CD14-positive monocyte (primary cell): ENCODE measurements at regions not wholly inside any gene's neighbourhood (a gene's known extent, or its start where the extent isn't known, plus 50 kb on each side); places are given as distances from the start of the nearest gene placed in this dataset.

Source experiments
- DNase-seq, 3 donors: peaks; one replicate each; pipeline ENCODE4 v3.0.0-alpha.2; 2011 to 2022
- H2AFZ ChIP-seq: 2 replicates; pipeline ENCODE4 v1.6.0; 2012; ENCODE audit warnings: mild to moderate bottlenecking, low read depth, low read length, inconsistent platforms; ENCODE audit not compliant: insufficient read depth, poor library complexity, severe bottlenecking
- H3K27ac ChIP-seq, 2 donors: 1 replicate in 1 of 2; 2 replicates in 1 of 2; pipeline ENCODE4 v1.5.1; 2012 to 2013; ENCODE audit warnings: low read length in 2 of 2, control low read depth in 1 of 2, inconsistent platforms in 1 of 2, low read depth in 1 of 2, mild to moderate bottlenecking in 1 of 2
- H3K27me3 ChIP-seq, 2 donors: one replicate each; pipeline versions ENCODE4 v1.6.0 to v1.6.1; 2011 to 2013; ENCODE audit warnings: low read length in 2 of 2; ENCODE audit not compliant: control insufficient read depth in 2 of 2, insufficient read depth in 2 of 2
- H3K36me3 ChIP-seq, 2 donors: replicated peaks in 1 of 2; 1 replicate in 1 of 2; 2 replicates in 1 of 2; pipeline versions ENCODE4 v1.5.1 to v1.6.1; 2012 to 2013; ENCODE audit warnings: low read length in 2 of 2, control low read depth in 1 of 2, inconsistent platforms in 1 of 2, mild to moderate bottlenecking in 1 of 2; ENCODE audit not compliant: insufficient read depth in 2 of 2, control insufficient read depth in 1 of 2
- H3K4me1 ChIP-seq, 2 donors: 1 replicate in 1 of 2; 2 replicates in 1 of 2; pipeline versions ENCODE4 v1.5.1 to v1.6.1; 2012 to 2013; ENCODE audit warnings: low read length in 2 of 2, control low read depth in 1 of 2, inconsistent platforms in 1 of 2, mild to moderate bottlenecking in 1 of 2, moderate library complexity in 1 of 2; ENCODE audit not compliant: insufficient read depth in 2 of 2, control insufficient read depth in 1 of 2
- H3K4me2 ChIP-seq: replicated peaks from 2 replicates; pipeline ENCODE3; 2012; ENCODE audit warnings: low read length, moderate library complexity, mild to moderate bottlenecking; ENCODE audit not compliant: poor library complexity, severe bottlenecking; ENCODE audit errors: extremely low read depth
- H3K4me3 ChIP-seq, 3 experiments: fragments of 200-600 bp in 1 of 3; sonication (generic) in 1 of 3; replicated peaks in 1 of 3; 1 replicate in 2 of 3; 2 replicates in 1 of 3; pipeline ENCODE4 v1.5.1; 2011 to 2013; ENCODE audit warnings: low read length in 3 of 3, mild to moderate bottlenecking in 3 of 3, control low read depth in 2 of 3, low read depth in 2 of 3, inconsistent platforms in 1 of 3, moderate library complexity in 1 of 3
- H3K79me2 ChIP-seq: 2 replicates; pipeline ENCODE4 v1.6.0; 2012; ENCODE audit warnings: mild to moderate bottlenecking, control low read depth, inconsistent platforms, low read length, moderate library complexity; ENCODE audit not compliant: insufficient read depth
- H3K9ac ChIP-seq: 2 replicates; pipeline ENCODE4 v1.6.0; 2017; ENCODE audit warnings: low read length, mild to moderate bottlenecking; ENCODE audit not compliant: insufficient read depth, poor library complexity, severe bottlenecking
- H3K9me3 ChIP-seq, 2 donors: replicated peaks in 1 of 2; 1 replicate in 1 of 2; 2 replicates in 1 of 2; pipeline versions ENCODE4 v1.5.1 to v1.6.1; 2012 to 2013; ENCODE audit warnings: low read length in 2 of 2, control low read depth in 1 of 2; ENCODE audit not compliant: control insufficient read depth in 1 of 2, insufficient read depth in 1 of 2
- H4K20me1 ChIP-seq: 2 replicates; pipeline ENCODE4 v1.6.0; 2012; ENCODE audit warnings: mild to moderate bottlenecking, low read length, control low read depth, moderate library complexity; ENCODE audit not compliant: insufficient read depth
- H3K27ac Mint-ChIP-seq, 7 donors: one replicate each; pipeline ENCODE4 v1.8.0; 2020; ENCODE audit warnings: mild to moderate bottlenecking in 7 of 7, mixed read lengths in 7 of 7, moderate library complexity in 6 of 7, inconsistent platforms in 2 of 7
- H3K27me3 Mint-ChIP-seq, 3 donors: one replicate each; pipeline ENCODE4 v1.8.0; 2021 to 2022; ENCODE audit warnings: low read depth in 3 of 3, mild to moderate bottlenecking in 3 of 3, mixed read lengths in 3 of 3, moderate library complexity in 3 of 3, inconsistent platforms in 1 of 3
- H3K36me3 Mint-ChIP-seq, 2 donors: one replicate each; pipeline ENCODE4 v1.8.0; 2020; ENCODE audit warnings: mixed read lengths in 2 of 2, inconsistent platforms in 1 of 2, mild to moderate bottlenecking in 1 of 2
- H3K4me1 Mint-ChIP-seq: one replicate; pipeline ENCODE4 v1.8.0; 2020; ENCODE audit warnings: mild to moderate bottlenecking, mixed read lengths
- H3K4me3 Mint-ChIP-seq, 2 donors: one replicate each; pipeline ENCODE4 v1.8.0; 2020; ENCODE audit warnings: mild to moderate bottlenecking in 2 of 2, mixed read lengths in 2 of 2, moderate library complexity in 1 of 2
- H3K9me3 Mint-ChIP-seq, 7 donors: one replicate each; pipeline ENCODE4 v1.8.0; 2020 to 2022; ENCODE audit warnings: mixed read lengths in 7 of 7, mild to moderate bottlenecking in 6 of 7, moderate library complexity in 6 of 7, inconsistent platforms in 2 of 7
- CTCF ChIP-seq: fragments of 200-600 bp; IDR thresholded peaks from one replicate; pipeline ENCODE4 v1.8.0; 2022; ENCODE audit warnings: antibody characterized with exemption, mild to moderate bottlenecking
- WGBS: methylation state at CpG from one replicate; pipeline ENCODE4 v1.1.5; 2013; ENCODE audit warnings: missing lambda C conversion rate; ENCODE audit not compliant: insufficient coverage; 5-methylcytosine and 5-hydroxymethylcytosine counted together
- intact Hi-C, 2 donors: fragments of 100-400 bp; cut with micrococcal nuclease; formaldehyde crosslinking; loops; one replicate each; pipeline versions ENCODE4 v1.15.0 to v1.15.1; 2023

DNA sequence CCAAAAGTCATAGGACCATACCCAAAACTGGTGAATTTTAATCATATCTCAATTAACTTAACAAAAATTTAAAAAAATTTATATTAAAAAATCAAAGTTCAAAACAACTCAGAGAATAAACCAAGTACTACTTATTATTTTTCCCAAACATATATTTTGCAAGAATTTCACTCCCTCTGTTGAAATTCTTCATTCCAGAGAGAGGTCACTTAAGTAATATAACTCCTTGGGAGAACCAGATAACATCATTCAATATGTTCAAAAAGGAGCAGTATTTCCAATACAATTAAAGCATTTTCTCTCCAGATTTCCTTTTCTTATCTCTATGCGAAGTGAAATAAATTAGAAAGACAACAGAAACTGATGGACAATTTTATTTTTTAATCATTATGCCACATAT, 165.9 kb upstream of the RND3 start:
- WGBS = no CpG with 5 or more reads among the region's 1 CpG
- Mint-ChIP-seq H3K27ac (no peak overlapping the region), H3K4me3 (no peak overlapping the region), H3K4me1 (no peaks in the 10 kb centered on the region), H3K27me3 (peaks cover 0 to 3% (median 0%) of the 10 kb centered on the region in 3 donors), H3K36me3 (no peaks in the 10 kb centered on the region), H3K9me3 (peaks cover 0 to 18% (median 6%) of the 10 kb centered on the region in 7 donors)
- TF ChIP-seq CTCF = no peak
- Histone ChIP-seq H3K36me3 (no peaks in the 10 kb centered on the region), H2AFZ (no peak overlapping the region), H3K4me2 (no peak overlapping the region), H3K27me3 (no peaks in the 10 kb centered on the region), H3K4me1 (no peaks in the 10 kb centered on the region), H3K79me2 (no peaks in the 10 kb centered on the region), H3K9me3 (peaks cover 2 to 6% of the 10 kb centered on the region in 2 donors), H3K27ac (no peak overlapping the region), H4K20me1 (no peaks in the 10 kb centered on the region), H3K9ac (no peak overlapping the region), H3K4me3 (no peak overlapping the region)
- intact Hi-C loops = no loop called here
- DNase-seq = no peak

GRCh38 chr2:150647943-150648342, 160.5 kb upstream of the RND3 start:
- intact Hi-C loops = no loop called here
- no peak overlapping the region for H3K9ac ChIP-seq

More at GRCh38 chr2:150647943-150648342, 160.5 kb upstream of the RND3 start:
- no peak overlapping the region for H2AFZ ChIP-seq
- no peak overlapping the region for H3K4me3 Mint-ChIP-seq
- H3K27me3 Mint-ChIP-seq = no peaks in the 10 kb centered on the region
- H3K27ac Mint-ChIP-seq = no peak overlapping the region
- no peak overlapping the region for H3K27ac ChIP-seq
- H3K4me3 ChIP-seq = no peak overlapping the region
- H3K9me3 ChIP-seq = peaks cover 0 to 6% of the 10 kb centered on the region in 2 donors
- H3K9me3 Mint-ChIP-seq = peaks cover 0 to 11% (median 5%) of the 10 kb centered on the region in 7 donors
- H3K36me3 ChIP-seq = no peaks in the 10 kb centered on the region
- H3K4me2 ChIP-seq = no peak overlapping the region
- no peaks in the 10 kb centered on the region for H3K27me3 ChIP-seq
- H3K4me1 ChIP-seq = no peaks in the 10 kb centered on the region
- H4K20me1 ChIP-seq = no peaks in the 10 kb centered on the region
- H3K4me1 Mint-ChIP-seq = no peaks in the 10 kb centered on the region
- no peaks in the 10 kb centered on the region for H3K36me3 Mint-ChIP-seq
- 86% methylated on average over 5 of the region's 5 CpGs for WGBS
- TF ChIP-seq CTCF = no peak
- DNase-seq = no peak
- no peaks in the 10 kb centered on the region for H3K79me2 ChIP-seq
